ENCODE measurements at regions not wholly inside any gene's neighbourhood (a gene's known extent, or its start where the extent isn't known, plus 50 kb on each side); places are given as distances from the start of the nearest gene placed in this dataset.

DNA sequence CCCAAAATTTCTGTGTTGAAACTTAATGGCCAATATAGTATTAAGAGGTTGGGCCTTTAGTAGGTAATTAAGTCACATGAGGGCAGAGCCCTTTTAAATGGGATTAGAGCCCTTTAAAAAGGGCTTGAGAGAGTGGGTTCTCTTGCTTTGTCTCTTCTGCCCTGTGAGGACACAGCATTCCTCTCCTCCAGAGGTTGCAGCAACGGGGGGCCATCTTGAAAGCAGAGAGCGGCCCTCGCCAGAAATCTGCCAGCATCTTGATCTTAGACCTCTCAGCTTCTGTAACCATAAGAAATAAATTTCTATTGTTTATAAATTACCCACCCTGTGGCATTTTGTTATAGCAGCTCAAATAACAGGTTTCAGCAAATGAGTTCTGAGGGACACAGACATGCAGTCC lies 305.0 kb upstream of the LRP1B start:
- no peak for TF ChIP-seq CTCF (IDR thresholded peaks at IDR 0.05)

GRCh38 chr2:142426064-142426463 lies 295.2 kb upstream of the LRP1B start:
- no peak for TF ChIP-seq CTCF (IDR thresholded peaks at IDR 0.05)

GRCh38 chr2:142425551-142425950 lies 294.7 kb upstream of the LRP1B start:
- no peak for TF ChIP-seq CTCF (IDR thresholded peaks at IDR 0.05)

DNA sequence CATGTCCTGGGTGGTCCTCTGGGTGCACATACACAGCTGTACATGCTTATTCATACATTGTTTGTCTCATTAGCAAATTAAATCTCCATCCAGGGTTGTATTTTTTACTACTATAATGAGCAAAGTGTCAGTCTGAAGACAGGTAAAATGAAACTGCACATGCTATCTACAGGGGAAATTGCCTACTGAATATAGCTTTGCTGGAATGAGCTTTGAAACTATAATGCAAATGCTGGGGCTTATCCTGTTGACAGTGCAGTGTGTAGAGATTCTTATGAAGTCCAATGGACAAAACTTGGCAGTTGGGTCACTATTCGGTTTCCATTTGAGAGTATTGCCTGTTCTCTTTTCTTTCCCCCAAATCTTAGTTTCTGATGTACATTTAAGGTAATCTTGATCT lies 292.8 kb upstream of the LRP1B start:
- TF ChIP-seq CTCF (IDR thresholded peaks at IDR 0.05): no peak

DNA sequence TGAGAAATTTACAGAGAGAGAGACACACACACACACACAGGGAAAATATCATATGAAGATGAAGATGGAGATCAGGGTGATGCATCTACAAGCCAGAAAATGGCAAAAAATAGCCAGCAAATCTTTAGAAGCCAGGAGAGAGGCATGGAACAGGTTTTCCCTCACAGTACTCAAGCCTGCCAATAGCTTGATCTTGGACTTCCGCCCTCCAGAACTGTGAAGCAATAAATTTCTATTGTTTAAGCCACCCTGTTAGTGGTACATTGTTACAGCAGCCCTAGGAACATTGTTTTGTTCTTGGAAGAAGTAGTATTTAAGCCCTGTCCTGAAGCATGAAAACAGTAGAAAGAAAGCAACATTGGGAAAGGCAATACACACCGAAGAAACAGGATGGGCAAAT lies 292.0 kb upstream of the LRP1B start:
- TF ChIP-seq CTCF (IDR thresholded peaks at IDR 0.05): no peak

DNA sequence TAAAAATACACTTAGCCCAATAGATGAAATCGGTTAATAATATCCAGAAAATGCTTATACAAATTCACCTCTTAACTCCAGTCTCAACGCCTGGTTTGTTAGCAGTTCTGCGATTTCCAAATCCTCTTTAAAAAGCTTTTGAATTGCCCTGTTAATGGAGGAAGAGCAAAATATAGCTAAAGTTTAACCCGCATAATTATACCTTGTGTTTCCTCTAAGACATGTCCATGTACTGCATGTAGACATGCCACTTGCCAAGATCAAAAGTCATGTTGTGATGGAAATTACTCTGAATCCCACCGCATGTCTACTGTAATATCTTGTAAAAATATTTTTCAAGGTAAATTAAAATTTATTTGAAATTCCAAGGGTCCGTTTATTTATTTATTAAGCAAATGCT lies 291.2 kb upstream of the LRP1B start:
- TF ChIP-seq CTCF (IDR thresholded peaks at IDR 0.05): no peak

DNA sequence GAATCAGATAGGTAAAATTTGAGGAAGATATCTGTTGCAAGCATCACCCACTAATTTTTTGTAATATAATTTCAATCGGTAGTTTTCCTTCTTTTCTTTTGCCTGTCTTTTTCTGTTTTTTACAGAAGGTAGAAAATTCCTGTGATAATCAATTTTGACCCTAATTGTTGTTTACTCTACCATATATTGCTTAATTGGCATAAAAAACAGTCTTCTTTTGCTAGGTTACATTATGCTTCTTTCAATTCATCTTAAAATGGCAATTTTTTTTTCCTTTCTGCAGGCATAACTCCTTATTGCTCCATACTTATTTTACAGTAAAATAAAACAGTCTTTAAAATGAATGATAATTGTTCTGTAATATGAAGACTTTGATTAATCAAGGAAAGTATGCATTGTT lies 286.2 kb upstream of the LRP1B start:
- no peak for TF ChIP-seq CTCF (IDR thresholded peaks at IDR 0.05)

DNA sequence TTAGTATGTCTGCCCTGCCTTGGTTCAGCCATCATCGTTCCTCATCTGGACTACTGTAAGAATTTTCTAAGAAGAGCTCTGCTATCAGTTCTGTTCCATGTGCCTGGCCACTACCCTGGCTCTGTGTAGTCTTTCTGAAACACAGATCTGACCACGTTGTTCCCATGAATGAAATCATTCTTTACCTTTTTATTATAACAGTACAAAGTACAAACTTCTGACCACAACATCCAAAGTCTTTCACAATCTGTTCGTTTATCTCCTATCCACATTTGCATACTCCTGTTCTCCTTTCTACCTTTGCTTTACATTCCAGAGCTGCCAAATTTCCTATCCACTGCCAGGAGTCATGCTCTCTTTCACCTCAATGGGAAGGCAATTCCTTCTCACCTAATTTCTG lies 284.6 kb upstream of the LRP1B start:
- no peak for TF ChIP-seq CTCF (IDR thresholded peaks at IDR 0.05)

Data from LNCAP (cell line).